Ectodermal cell (in vitro differentiated cells): ENCODE measurements at regions not wholly inside any gene's neighbourhood (a gene's known extent, or its start where the extent isn't known, plus 50 kb on each side); places are given as distances from the start of the nearest gene placed in this dataset.

Experiments used
- H3K27ac ChIP-seq: 2 replicates; pipeline ENCODE4 v1.7.0; 2013; ENCODE audit warnings: mild to moderate bottlenecking, low read depth, low read length; ENCODE audit not compliant: insufficient read depth, poor library complexity, severe bottlenecking
- H3K27me3 ChIP-seq: 2 replicates; pipeline ENCODE4 v1.7.0; 2013; ENCODE audit warnings: mild to moderate bottlenecking, low read length; ENCODE audit not compliant: insufficient read depth, control insufficient read depth, poor library complexity, severe bottlenecking
- H3K36me3 ChIP-seq: one replicate; pipeline ENCODE4 v1.7.0; 2013; ENCODE audit warnings: low read length; ENCODE audit not compliant: control insufficient read depth, insufficient read depth
- H3K4me1 ChIP-seq: one replicate; pipeline ENCODE4 v1.7.0; 2013; ENCODE audit warnings: low read length; ENCODE audit not compliant: control insufficient read depth, insufficient read depth
- H3K4me3 ChIP-seq: 2 replicates; pipeline ENCODE4 v1.7.0; 2013; ENCODE audit warnings: low read depth, low read length, control low read depth; ENCODE audit not compliant: insufficient read depth
- H3K9me3 ChIP-seq: 2 replicates; pipeline ENCODE4 v1.7.0; 2013; ENCODE audit warnings: mild to moderate bottlenecking, low read length, moderate library complexity; ENCODE audit not compliant: control insufficient read depth
- WGBS, 2 experiments: methylation state at CpG; one replicate each; pipeline ENCODE4 v1.1.7; 2013; ENCODE audit warnings: missing lambda C conversion rate in 2 of 2; 5-methylcytosine and 5-hydroxymethylcytosine counted together

- Histone ChIP-seq H3K9me3 (no peaks in the 10 kb centered on the region), H3K4me1 (no peaks in the 10 kb centered on the region), H3K27ac (no peak overlapping the region), H3K4me3 (no peak overlapping the region), H3K27me3 (no peaks in the 10 kb centered on the region), H3K36me3 (no peaks in the 10 kb centered on the region)
- 70 to 100% methylated on average over 1 of the region's 1 CpG for WGBS, 2 experiments
Measured at GRCh38 chr2:238666543-238666942, 181.3 kb upstream of the TWIST2 start.

- no peaks in the 10 kb centered on the region for H3K9me3 ChIP-seq
- H3K4me1 ChIP-seq, result no peaks in the 10 kb centered on the region
- no peaks in the 10 kb centered on the region for H3K27me3 ChIP-seq
- H3K4me3 ChIP-seq, result no peak overlapping the region
- no peak overlapping the region for H3K27ac ChIP-seq
- WGBS, 2 experiments, result 92 to 93% methylated on average over 6 of the region's 6 CpGs
- no peaks in the 10 kb centered on the region for H3K36me3 ChIP-seq
Measured at GRCh38 chr2:238667008-238667407, 180.9 kb upstream of the TWIST2 start.

- Histone ChIP-seq H3K9me3 (no peaks in the 10 kb centered on the region), H3K27ac (no peak overlapping the region), H3K4me3 (no peak overlapping the region), H3K4me1 (no peaks in the 10 kb centered on the region), H3K36me3 (no peaks in the 10 kb centered on the region), H3K27me3 (no peaks in the 10 kb centered on the region)
- 85 to 95% methylated on average over 2 of the region's 2 CpGs for WGBS, 2 experiments
Measured at GRCh38 chr2:238667639-238668038, 180.2 kb upstream of the TWIST2 start.

GRCh38 chr2:238668426-238668825 is 179.5 kb upstream of the TWIST2 start:
- H3K9me3 ChIP-seq, result no peaks in the 10 kb centered on the region
- no peaks in the 10 kb centered on the region for H3K4me1 ChIP-seq
- 77 to 88% methylated on average over 1 of the region's 1 CpG for WGBS, 2 experiments
- no peak overlapping the region for H3K27ac ChIP-seq
- no peaks in the 10 kb centered on the region for H3K36me3 ChIP-seq
- no peaks in the 10 kb centered on the region for H3K27me3 ChIP-seq
- no peak overlapping the region for H3K4me3 ChIP-seq

GRCh38 chr2:238669046-238669445 is 178.8 kb upstream of the TWIST2 start:
- H3K36me3 ChIP-seq, result no peaks in the 10 kb centered on the region
- WGBS, 2 experiments, result 100% methylated on average over 1 of the region's 1 CpG; no CpG with 5 or more reads in 1 of the 2 experiments
- no peak overlapping the region for H3K4me3 ChIP-seq
- no peak overlapping the region for H3K27ac ChIP-seq
- H3K27me3 ChIP-seq, result no peaks in the 10 kb centered on the region
- H3K4me1 ChIP-seq, result no peaks in the 10 kb centered on the region
- no peaks in the 10 kb centered on the region for H3K9me3 ChIP-seq

- no peak overlapping the region for H3K27ac ChIP-seq
- H3K36me3 ChIP-seq, result no peaks in the 10 kb centered on the region
- H3K27me3 ChIP-seq, result no peaks in the 10 kb centered on the region
- H3K4me3 ChIP-seq, result no peak overlapping the region
- H3K9me3 ChIP-seq, result no peaks in the 10 kb centered on the region
- H3K4me1 ChIP-seq, result no peaks in the 10 kb centered on the region
Measured at GRCh38 chr2:238669581-238670080, 178.3 kb upstream of the TWIST2 start.

- Histone ChIP-seq H3K27ac (no peak overlapping the region), H3K9me3 (no peaks in the 10 kb centered on the region), H3K4me3 (no peak overlapping the region), H3K4me1 (no peaks in the 10 kb centered on the region), H3K27me3 (no peaks in the 10 kb centered on the region), H3K36me3 (no peaks in the 10 kb centered on the region)
- 78 to 79% methylated on average over 3 to 4 of the region's 4 CpGs for WGBS, 2 experiments
Measured at GRCh38 chr2:238670111-238670585, 177.7 kb upstream of the TWIST2 start.

GRCh38 chr2:238682536-238682935 is 165.3 kb upstream of the TWIST2 start:
- Histone ChIP-seq H3K4me3 (no peak overlapping the region), H3K4me1 (no peaks in the 10 kb centered on the region), H3K9me3 (no peaks in the 10 kb centered on the region), H3K27ac (no peak overlapping the region), H3K36me3 (no peaks in the 10 kb centered on the region), H3K27me3 (no peaks in the 10 kb centered on the region)
- WGBS, 2 experiments, result 87 to 88% methylated on average over 5 of the region's 5 CpGs

- no peaks in the 10 kb centered on the region for H3K9me3 ChIP-seq
- H3K4me1 ChIP-seq, result no peaks in the 10 kb centered on the region
- H3K27ac ChIP-seq, result no peak overlapping the region
- H3K36me3 ChIP-seq, result no peaks in the 10 kb centered on the region
- no peak overlapping the region for H3K4me3 ChIP-seq
- 88 to 91% methylated on average over 8 of the region's 8 CpGs for WGBS, 2 experiments
- H3K27me3 ChIP-seq, result no peaks in the 10 kb centered on the region
Measured at GRCh38 chr2:238684362-238685326, 163.2 kb upstream of the TWIST2 start.

GRCh38 chr2:238685327-238685709 is 162.6 kb upstream of the TWIST2 start:
- WGBS, 2 experiments, result 95 to 97% methylated on average over 3 to 4 of the region's 4 CpGs
- no peaks in the 10 kb centered on the region for H3K36me3 ChIP-seq
- no peaks in the 10 kb centered on the region for H3K27me3 ChIP-seq
- no peak overlapping the region for H3K4me3 ChIP-seq
- no peaks in the 10 kb centered on the region for H3K9me3 ChIP-seq
- H3K4me1 ChIP-seq, result no peaks in the 10 kb centered on the region
- H3K27ac ChIP-seq, result no peak overlapping the region
